ENCODE measurements at regions not wholly inside any gene's neighbourhood (a gene's known extent, or its start where the extent isn't known, plus 50 kb on each side); places are given as distances from the start of the nearest gene placed in this dataset.

- no peak for DNase-seq (ENCODE audit: low spot score in 2 of 2)
- Histone ChIP-seq H3K36me3 (no peaks in the 10 kb centered on the region), H3K4me3 (no peak overlapping the region), H3K9me3 (no peaks in the 10 kb centered on the region), H3K27ac (no peak overlapping the region), H3K27me3 (no peaks in the 10 kb centered on the region), H3K4me1 (no peaks in the 10 kb centered on the region)
- TF ChIP-seq EP300 (IDR thresholded peaks at IDR 0.05), result no peak
- TF ChIP-seq CTCF (IDR thresholded peaks at IDR 0.05), result no peak
- TF ChIP-seq POLR2A (IDR thresholded peaks at IDR 0.05), result no peak
- WGBS, 2 donors, result 85 to 92% methylated on average over 2 of the region's 2 CpGs
These were observed 631.8 kb downstream of the PTPRU start for GRCh38 chr1:29868096-29868495.

GRCh38 chr1:29865051-29865450, 628.7 kb downstream of the PTPRU start:
- Histone ChIP-seq H3K27me3 (no peaks in the 10 kb centered on the region), H3K4me3 (no peak overlapping the region), H3K36me3 (no peaks in the 10 kb centered on the region), H3K9me3 (peaks cover 0 to 21% (median 0%) of the 10 kb centered on the region in 4 donors), H3K27ac (no peak overlapping the region), H3K4me1 (no peaks in the 10 kb centered on the region)
- TF ChIP-seq CTCF (IDR thresholded peaks at IDR 0.05) (no peak), POLR2A (IDR thresholded peaks at IDR 0.05) (no peak), EP300 (IDR thresholded peaks at IDR 0.05) (no peak)
- DNase-seq (ENCODE audit: low spot score in 2 of 2), result no peak
- 39 to 42% methylated on average over 1 of the region's 1 CpG for WGBS, 2 donors

GRCh38 chr1:29864431-29865022, 628.2 kb downstream of the PTPRU start:
- 77 to 87% methylated on average over 5 of the region's 5 CpGs for WGBS, 2 donors
- Histone ChIP-seq H3K9me3 (peaks cover 0 to 25% (median 0%) of the 10 kb centered on the region in 4 donors), H3K27ac (no peak overlapping the region), H3K4me1 (no peaks in the 10 kb centered on the region), H3K36me3 (no peaks in the 10 kb centered on the region), H3K4me3 (no peak overlapping the region), H3K27me3 (peaks cover 0 to 3% of the 10 kb centered on the region in 2 donors)
- DNase-seq (ENCODE audit: low spot score in 2 of 2), result no peak
- no peak for TF ChIP-seq EP300 (IDR thresholded peaks at IDR 0.05)
- TF ChIP-seq POLR2A (IDR thresholded peaks at IDR 0.05), result no peak
- TF ChIP-seq CTCF (IDR thresholded peaks at IDR 0.05), result no peak

- DNase-seq (ENCODE audit: low spot score in 2 of 2), result no peak
- 63 to 70% methylated on average over 1 of the region's 1 CpG for WGBS, 2 donors
- TF ChIP-seq EP300 (IDR thresholded peaks at IDR 0.05) (no peak), CTCF (IDR thresholded peaks at IDR 0.05) (no peak), POLR2A (IDR thresholded peaks at IDR 0.05) (no peak)
- Histone ChIP-seq H3K9me3 (peaks cover 0 to 25% (median 0%) of the 10 kb centered on the region in 4 donors), H3K27ac (no peak overlapping the region), H3K4me3 (no peak overlapping the region), H3K4me1 (no peaks in the 10 kb centered on the region), H3K36me3 (no peaks in the 10 kb centered on the region), H3K27me3 (peaks cover 0 to 7% of the 10 kb centered on the region in 2 donors)
These were observed 625.6 kb downstream of the PTPRU start for GRCh38 chr1:29861922-29862321.

GRCh38 chr1:29861446-29861845, 625.1 kb downstream of the PTPRU start:
- Histone ChIP-seq H3K4me3 (no peak overlapping the region), H3K4me1 (no peaks in the 10 kb centered on the region), H3K9me3 (peaks cover 0 to 25% (median 0%) of the 10 kb centered on the region in 4 donors), H3K27ac (no peak overlapping the region), H3K27me3 (peaks cover 0 to 7% of the 10 kb centered on the region in 2 donors), H3K36me3 (no peaks in the 10 kb centered on the region)
- WGBS, 2 donors, result 87 to 95% methylated on average over 1 of the region's 1 CpG
- no peak for DNase-seq (ENCODE audit: low spot score in 2 of 2)
- no peak for TF ChIP-seq CTCF (IDR thresholded peaks at IDR 0.05)
- no peak for TF ChIP-seq POLR2A (IDR thresholded peaks at IDR 0.05)
- no peak for TF ChIP-seq EP300 (IDR thresholded peaks at IDR 0.05)
